HG03442 (cell line): ENCODE measurements at regions not wholly inside any gene's neighbourhood (a gene's known extent, or its start where the extent isn't known, plus 50 kb on each side); places are given as distances from the start of the nearest gene placed in this dataset.
"Not testable (repeated sequence)": the region's sequence is repeated elsewhere in the genome, so short reads cannot be mapped to it uniquely, and the experiment has no call there.

Experiments
- ATAC-seq: cut with Tn5 transposase; IDR thresholded peaks from one replicate; pipeline ENCODE4 v1.9.1; 2021; ENCODE audit warnings: mild to moderate bottlenecking, moderate library complexity; ENCODE audit not compliant: unreplicated experiment

- ATAC-seq: no peak
Observed at GRCh38 chr2:51335087-51336058, 303.4 kb upstream of the NRXN1 start.

DNA sequence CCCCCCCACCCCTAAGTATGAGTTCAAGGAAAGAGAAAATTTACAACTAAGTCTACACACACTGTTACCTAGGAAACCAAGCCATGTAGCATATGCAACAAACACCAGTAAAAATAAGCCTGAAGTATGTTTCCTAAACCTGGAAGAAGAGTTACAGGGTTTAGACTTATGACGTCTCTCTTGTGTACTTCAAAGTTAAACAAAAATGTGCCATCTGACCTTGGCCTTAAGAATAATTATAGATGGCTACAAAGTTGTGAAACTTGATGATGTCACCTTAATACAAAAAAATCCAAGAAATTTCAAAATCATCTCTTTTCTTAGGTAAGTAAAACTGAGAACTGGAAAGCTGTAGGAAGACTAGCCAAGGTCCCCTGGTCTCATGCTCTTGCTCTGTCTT lies 297.6 kb upstream of the NRXN1 start:
- ATAC-seq: no peak

DNA sequence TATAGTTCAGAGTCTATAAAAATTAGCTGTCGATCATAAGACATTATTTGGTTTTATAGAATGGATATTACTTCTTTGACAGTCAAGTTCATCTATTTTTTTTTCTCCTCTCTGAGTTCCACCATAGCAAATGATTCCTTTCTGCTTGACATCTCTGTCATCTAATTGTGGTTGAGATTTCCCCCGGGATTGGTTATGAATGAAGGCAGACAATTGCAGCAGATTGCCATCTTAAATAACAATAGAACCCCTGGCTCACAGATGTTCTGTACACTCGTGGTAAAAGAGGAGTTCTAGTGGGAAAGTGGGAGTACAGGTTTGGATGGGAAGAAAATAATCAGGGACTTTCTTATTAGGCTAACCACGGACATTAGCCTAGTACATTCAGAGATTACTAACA lies 292.1 kb upstream of the NRXN1 start:
- ATAC-seq: no peak

DNA sequence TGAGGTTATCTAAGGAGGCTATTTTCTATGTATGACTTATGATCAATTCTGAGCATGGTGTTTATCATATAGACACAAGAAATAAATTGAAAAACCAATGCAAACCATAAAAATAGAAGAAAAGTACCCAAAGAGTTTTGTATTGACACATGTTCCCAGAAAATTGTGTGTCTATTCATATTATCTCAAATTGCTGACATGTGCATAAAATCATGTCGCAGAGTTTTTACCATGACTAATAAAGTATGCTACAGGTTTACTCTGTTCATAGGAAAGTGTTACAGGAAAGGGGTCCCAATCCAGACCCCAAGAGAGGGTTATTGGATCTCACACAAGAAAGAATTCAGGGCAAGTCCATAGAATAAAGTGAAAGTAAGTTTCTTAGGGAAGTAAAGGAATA lies 290.7 kb upstream of the NRXN1 start:
- ATAC-seq: no peak

- no peak for ATAC-seq
Observed at GRCh38 chr2:51304311-51304710, 272.4 kb upstream of the NRXN1 start.

GRCh38 chr2:51301381-51301780 lies 269.4 kb upstream of the NRXN1 start:
- no peak for ATAC-seq

DNA sequence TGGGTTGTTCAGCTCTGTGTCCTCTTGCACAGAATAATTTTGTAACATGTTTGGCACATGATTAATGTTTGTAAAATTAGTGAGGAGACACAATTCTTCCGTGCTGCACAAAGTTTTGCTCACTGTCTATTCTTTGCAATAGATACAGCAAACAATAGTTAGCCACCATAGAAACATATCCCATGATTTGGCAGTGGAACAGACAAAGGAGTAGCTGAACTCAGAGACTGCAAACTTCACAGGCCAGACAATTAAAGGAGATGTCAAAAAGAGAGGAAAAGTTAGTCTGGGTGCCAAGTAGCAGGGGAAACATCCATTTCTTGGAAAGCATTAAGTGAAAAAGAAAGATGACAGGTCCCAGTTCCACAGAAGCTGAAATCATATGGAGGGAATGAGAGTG lies 267.4 kb upstream of the NRXN1 start:
- ATAC-seq: no peak

DNA sequence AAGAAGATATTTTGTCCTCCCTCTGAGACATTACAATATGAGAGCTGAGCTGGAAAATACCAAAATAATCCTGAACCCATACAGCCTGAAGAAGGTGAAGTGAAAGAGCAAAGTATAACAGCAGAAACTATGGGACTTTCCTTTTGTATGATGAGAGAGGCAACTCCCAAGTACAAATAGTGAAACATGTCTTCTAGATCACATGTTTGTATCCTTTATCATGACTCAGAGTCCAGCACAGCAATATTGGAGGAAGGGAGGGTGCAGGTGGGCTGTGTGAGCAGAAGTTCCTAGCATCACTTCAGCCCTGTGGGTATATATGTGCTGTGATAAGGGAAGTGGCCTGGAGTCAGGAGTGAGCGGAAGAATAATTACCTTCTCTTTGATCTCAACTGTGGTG lies 265.6 kb upstream of the NRXN1 start:
- peak; percentile 36 for ATAC-seq

GRCh38 chr2:51293566-51294200 lies 261.8 kb upstream of the NRXN1 start:
- ATAC-seq: no peak

DNA sequence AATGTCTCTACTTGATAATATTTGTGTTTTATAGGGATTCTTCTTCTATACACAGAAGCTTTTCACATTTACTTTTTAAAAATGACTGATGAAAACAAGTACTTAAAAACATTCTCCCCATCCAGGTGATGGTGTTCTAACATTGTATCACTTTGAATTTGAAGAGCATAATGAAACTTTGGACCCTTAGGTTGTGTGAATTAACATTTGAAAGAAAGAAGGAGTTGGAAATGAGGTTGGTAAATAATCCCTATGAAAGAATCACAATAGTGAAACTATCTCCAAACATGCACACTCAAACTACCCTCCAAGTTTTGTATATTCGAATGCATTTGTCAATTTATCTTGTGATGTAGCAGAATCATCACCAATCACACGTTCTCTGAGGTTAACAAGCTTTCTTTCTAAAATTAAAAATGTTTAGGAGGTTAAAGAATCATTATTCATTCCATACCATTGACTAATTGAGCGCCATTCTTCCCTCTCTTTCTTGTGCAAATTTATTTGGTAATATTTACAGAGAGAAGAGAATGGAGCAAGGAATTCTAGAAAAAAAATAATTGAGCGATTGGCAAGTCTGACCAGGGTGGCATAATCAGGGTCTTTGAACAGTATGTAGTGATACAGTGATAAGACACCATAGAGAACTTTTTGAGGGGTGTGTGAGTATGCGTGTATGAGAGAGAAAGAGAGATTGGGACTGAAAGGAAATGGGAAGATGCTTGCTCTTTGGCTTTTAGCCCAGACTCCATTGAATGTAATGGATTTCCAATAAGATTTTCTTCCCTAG lies 260.0 kb upstream of the NRXN1 start:
- ATAC-seq: no peak

DNA sequence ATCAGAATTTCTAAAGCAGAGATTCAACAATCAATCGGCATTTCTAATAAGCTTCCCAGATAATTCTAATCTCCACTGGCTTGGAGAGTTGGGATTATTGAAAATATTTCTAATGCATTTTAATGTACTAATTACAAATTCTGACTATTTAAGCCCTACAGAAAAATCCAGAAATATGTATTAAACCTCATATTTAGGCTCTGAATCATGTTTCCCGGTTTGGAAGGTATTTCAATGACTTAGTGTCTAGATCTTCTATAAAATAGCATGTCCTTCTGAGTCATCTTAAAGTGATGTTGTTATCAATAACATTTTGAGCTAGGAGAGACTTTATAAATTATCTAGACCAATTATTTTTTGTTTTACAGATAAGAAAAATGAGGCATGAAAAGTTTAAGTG lies 258.8 kb upstream of the NRXN1 start:
- ATAC-seq: no peak

DNA sequence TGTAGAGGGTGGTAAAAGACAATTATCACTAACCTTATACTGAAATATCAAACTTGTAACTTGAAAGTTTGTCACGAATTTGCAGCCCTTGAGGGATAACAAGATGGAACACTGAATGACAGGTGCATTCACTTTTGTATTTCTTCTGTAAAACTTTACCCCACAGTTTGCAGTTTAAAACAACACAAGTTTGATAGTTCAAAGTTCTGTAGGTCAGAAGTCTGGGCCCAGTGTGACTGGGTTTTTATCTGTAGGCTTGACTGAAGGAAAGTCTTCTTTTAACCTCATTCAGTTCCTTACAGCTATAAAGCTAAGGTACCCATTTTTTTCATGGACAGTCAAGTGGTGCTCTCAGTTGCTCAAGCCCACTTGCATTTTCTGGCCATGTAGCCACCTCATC lies 257.1 kb upstream of the NRXN1 start:
- ATAC-seq: no peak

- no peak for ATAC-seq
Observed at GRCh38 chr2:51268191-51268590, 236.3 kb upstream of the NRXN1 start.

DNA sequence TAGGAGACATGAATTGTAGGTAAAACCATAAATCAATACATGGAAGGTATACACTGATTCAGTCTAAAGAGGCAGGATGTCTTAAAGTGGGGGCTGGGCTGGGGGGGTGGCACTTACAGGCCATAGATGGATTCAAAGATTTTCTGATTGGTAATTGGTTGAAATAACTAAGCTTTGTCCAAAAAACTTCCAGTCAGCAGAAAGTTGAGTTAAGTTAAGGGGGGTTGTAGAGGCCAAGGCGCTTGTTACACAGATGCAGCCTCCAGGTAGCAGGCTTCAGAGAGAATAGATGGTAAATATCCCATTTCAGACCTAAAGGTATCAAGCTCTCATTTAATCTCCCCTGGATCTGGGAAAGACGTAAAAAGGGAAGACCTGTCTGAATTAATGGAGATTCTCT lies 233.6 kb upstream of the NRXN1 start:
- ATAC-seq: no peak

- ATAC-seq: no peak
Observed at GRCh38 chr2:51263951-51264350, 232.0 kb upstream of the NRXN1 start.

DNA sequence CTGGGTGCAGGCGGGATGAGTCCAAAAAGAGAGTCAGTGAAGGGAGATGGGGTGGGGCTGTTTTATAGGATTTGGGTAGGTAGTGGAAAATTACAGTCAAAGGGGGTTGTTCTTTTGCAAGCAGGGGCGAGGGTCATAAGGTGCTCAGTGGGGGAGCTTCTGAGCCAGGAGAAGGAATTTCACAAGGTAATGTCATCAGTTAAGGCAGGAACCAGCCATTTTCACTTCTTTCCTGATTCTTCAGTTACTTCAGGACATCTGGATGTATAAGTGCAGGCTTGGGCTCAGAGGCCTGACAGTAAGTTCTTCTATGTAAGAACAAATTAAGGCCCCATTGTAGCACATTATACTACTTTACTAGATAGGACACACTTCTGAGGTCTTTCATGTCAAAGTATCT lies 231.2 kb upstream of the NRXN1 start:
- not testable (repeated sequence) for ATAC-seq

- no peak for ATAC-seq
Observed at GRCh38 chr2:51258301-51258700, 226.4 kb upstream of the NRXN1 start.

- ATAC-seq: no peak
Observed at GRCh38 chr2:51256736-51257135, 224.8 kb upstream of the NRXN1 start.

GRCh38 chr2:51251356-51251755 lies 219.4 kb upstream of the NRXN1 start:
- no peak for ATAC-seq

GRCh38 chr2:51247252-51247805 lies 215.4 kb upstream of the NRXN1 start:
- no peak for ATAC-seq

DNA sequence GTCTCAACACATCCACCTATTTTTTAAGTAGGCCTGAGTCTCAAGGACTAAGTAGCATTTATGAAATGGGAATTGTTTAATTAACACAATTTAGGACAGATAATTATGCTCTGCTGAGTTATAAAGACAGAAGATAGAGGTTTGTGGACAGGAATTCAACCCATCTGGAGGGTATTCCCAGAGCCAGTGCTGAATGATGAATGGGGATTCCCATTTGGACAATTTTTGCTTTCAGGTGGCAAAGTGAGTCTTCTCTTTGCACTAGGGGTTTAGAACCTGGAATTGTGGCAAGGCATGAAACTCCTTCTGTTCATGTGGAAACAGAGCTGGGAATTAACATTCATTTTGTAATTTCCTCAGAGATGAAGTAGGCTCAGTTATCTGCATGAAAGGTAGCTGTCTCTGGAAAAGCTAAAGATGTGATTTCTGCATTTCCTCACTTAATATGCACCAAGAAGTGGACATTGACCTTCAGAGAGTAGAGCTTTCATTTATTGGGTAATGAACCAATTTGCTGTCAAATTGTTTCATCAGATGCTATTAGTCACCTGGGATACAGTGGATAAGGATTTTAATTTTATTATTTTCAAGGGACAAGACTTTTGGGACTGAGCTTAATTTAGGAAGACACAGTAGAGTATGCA lies 212.1 kb upstream of the NRXN1 start:
- no peak for ATAC-seq
